PFSK-1 (cell line): ENCODE measurements at regions not wholly inside any gene's neighbourhood (a gene's known extent, or its start where the extent isn't known, plus 50 kb on each side); places are given as distances from the start of the nearest gene placed in this dataset.

Experiments
- POLR2AphosphoS5 ChIP-seq: IDR thresholded peaks from 2 replicates; pipeline ENCODE4 v1.6.1; 2012; ENCODE audit warnings: low read depth, mild to moderate bottlenecking, control low read depth, low read length, moderate library complexity
- REST ChIP-seq, 2 experiments: IDR thresholded peaks; 2 replicates each; pipeline versions ENCODE4 v1.6.1 to v1.8.0; 2011 to 2012; ENCODE audit warnings: low read depth in 2 of 2, low read length in 2 of 2, control low read depth in 1 of 2, inconsistent platforms in 1 of 2, mild to moderate bottlenecking in 1 of 2, moderate library complexity in 1 of 2; ENCODE audit not compliant: insufficient read depth in 1 of 2
- SIN3A ChIP-seq: IDR thresholded peaks from 2 replicates; pipeline ENCODE4 v1.6.1; 2012; ENCODE audit warnings: mild to moderate bottlenecking, low read length, moderate library complexity, borderline replicate concordance; ENCODE audit not compliant: insufficient read depth
- TAF1 ChIP-seq: IDR thresholded peaks from 2 replicates; pipeline ENCODE4 v1.6.1; 2012; ENCODE audit warnings: low read length, control low read depth, borderline replicate concordance; ENCODE audit not compliant: insufficient read depth

DNA sequence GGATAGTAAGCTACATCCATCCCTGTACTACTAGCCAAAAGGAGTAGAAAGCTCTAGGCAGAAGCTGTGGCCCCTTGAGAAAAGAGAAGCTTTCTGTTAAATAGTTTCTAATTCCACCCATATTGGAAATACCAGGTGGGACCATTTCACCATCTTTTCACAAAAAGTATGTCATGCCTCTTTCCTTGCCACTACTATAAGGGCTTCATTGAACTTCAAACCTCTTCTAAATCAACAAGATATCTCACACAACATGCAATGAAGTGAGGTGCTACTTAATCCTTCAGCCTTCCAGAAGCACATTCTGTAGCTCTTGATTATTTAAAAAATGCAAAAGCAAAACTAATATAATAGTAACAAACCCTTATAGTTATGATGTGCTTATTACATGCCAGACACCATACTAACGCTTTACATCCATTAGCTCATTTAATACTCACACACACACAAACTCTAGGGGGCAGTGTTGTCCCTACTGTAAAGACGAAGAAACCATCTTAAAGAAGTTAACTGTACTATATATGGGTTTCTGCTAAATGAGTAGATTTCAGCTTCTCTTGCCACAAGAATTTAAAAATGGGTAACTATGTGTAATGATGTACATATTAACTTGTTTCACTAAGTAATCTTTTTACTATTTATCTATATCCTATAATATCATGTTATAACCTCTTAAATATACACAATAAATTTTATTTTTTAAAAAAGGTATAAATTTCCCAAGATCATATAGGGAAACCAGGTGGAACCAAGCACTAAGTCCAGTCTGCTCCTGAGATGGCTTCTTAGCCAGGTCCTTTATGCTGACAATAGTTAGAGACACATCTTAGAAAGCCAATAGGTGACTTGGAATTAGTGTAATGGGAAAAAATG, 124.4 kb downstream of the RPS29 start:
- no peak for TF ChIP-seq SIN3A
- no peak for TF ChIP-seq TAF1
- TF ChIP-seq POLR2AphosphoS5, result no peak
- no peak for TF ChIP-seq REST (IDR thresholded peaks at IDR 0.05; ENCODE audit: insufficient read depth in 1 of 2, low read depth in 2 of 2, low read length in 2 of 2)
